Left renal cortex interstitium (tissue), 4 donors: ENCODE measurements at regions not wholly inside any gene's neighbourhood (a gene's known extent, or its start where the extent isn't known, plus 50 kb on each side); places are given as distances from the start of the nearest gene placed in this dataset.
"Not testable (repeated sequence)": the region's sequence is repeated elsewhere in the genome, so short reads cannot be mapped to it uniquely, and the experiment has no call there.

Experiments
- DNase-seq, 4 donors: peaks; one replicate each; pipeline ENCODE4 v3.0.0-alpha.2; 2013; ENCODE audit warnings: low read depth in 4 of 4, low spot score in 2 of 4, missing footprints in 1 of 4

- not testable (repeated sequence) for DNase-seq
These were observed 670.1 kb downstream of the TMEM121 start for GRCh38 chr14:106196459-106196858.

- DNase-seq: not testable (repeated sequence)
These were observed 670.9 kb downstream of the TMEM121 start for GRCh38 chr14:106197264-106197663.

- DNase-seq: no peak
These were observed 672.7 kb downstream of the TMEM121 start for GRCh38 chr14:106199097-106199496.

GRCh38 chr14:106200541-106201315 is 674.3 kb downstream of the TMEM121 start:
- no peak for DNase-seq

- DNase-seq: no peak
These were observed 675.0 kb downstream of the TMEM121 start for GRCh38 chr14:106201376-106201775.

GRCh38 chr14:106203438-106203837 is 677.1 kb downstream of the TMEM121 start:
- no peak for DNase-seq

GRCh38 chr14:106204063-106204462 is 677.7 kb downstream of the TMEM121 start:
- DNase-seq: no peak

GRCh38 chr14:106207316-106207715 is 680.9 kb downstream of the TMEM121 start:
- DNase-seq: no peak

- no peak for DNase-seq
These were observed 682.4 kb downstream of the TMEM121 start for GRCh38 chr14:106208794-106209193.

- DNase-seq: no peak
These were observed 683.4 kb downstream of the TMEM121 start for GRCh38 chr14:106209755-106210154.

- DNase-seq: no peak
These were observed 684.3 kb downstream of the TMEM121 start for GRCh38 chr14:106210650-106211049.

- DNase-seq: no peak
These were observed 685.0 kb downstream of the TMEM121 start for GRCh38 chr14:106211334-106211900.

- DNase-seq: no peak
These were observed 688.8 kb downstream of the TMEM121 start for GRCh38 chr14:106215229-106215628.

- DNase-seq: no peak
These were observed 690.3 kb downstream of the TMEM121 start for GRCh38 chr14:106216679-106217078.

GRCh38 chr14:106218174-106218573 is 691.8 kb downstream of the TMEM121 start:
- DNase-seq: no peak

- DNase-seq: no peak
These were observed 695.9 kb downstream of the TMEM121 start for GRCh38 chr14:106222311-106222710.

GRCh38 chr14:106222731-106223130 is 696.3 kb downstream of the TMEM121 start:
- no peak for DNase-seq

GRCh38 chr14:106227793-106228192 is 701.4 kb downstream of the TMEM121 start:
- DNase-seq: no peak

- DNase-seq: no peak
These were observed 702.3 kb downstream of the TMEM121 start for GRCh38 chr14:106228541-106229158.

- no peak for DNase-seq
These were observed 703.7 kb downstream of the TMEM121 start for GRCh38 chr14:106230071-106230470.

GRCh38 chr14:106233191-106233590 is 706.8 kb downstream of the TMEM121 start:
- not testable (repeated sequence) for DNase-seq
